HUES48 (cell line): ENCODE measurements at regions not wholly inside any gene's neighbourhood (a gene's known extent, or its start where the extent isn't known, plus 50 kb on each side); places are given as distances from the start of the nearest gene placed in this dataset.

ENCODE experiments used
- H3K27ac ChIP-seq: one replicate; pipeline ENCODE4 v1.7.0; 2013; ENCODE audit warnings: low read depth, low read length, inconsistent platforms
- H3K27me3 ChIP-seq: 2 replicates; pipeline ENCODE4 v1.6.1; 2013; ENCODE audit warnings: mild to moderate bottlenecking, low read length; ENCODE audit not compliant: control insufficient read depth, insufficient read depth
- H3K36me3 ChIP-seq: 2 replicates; pipeline ENCODE4 v1.6.1; 2013; ENCODE audit warnings: low read length; ENCODE audit not compliant: control insufficient read depth, insufficient read depth
- H3K4me1 ChIP-seq: 2 replicates; pipeline ENCODE4 v1.6.1; 2013; ENCODE audit warnings: mild to moderate bottlenecking, low read length; ENCODE audit not compliant: control insufficient read depth, insufficient read depth
- H3K4me3 ChIP-seq: 2 replicates; pipeline ENCODE4 v1.5.1; 2013; ENCODE audit warnings: mild to moderate bottlenecking, low read depth, low read length
- H3K9ac ChIP-seq: 2 replicates; pipeline ENCODE4 v1.6.1; 2013; ENCODE audit warnings: mild to moderate bottlenecking, low read depth, low read length, moderate library complexity
- H3K9me3 ChIP-seq: 2 replicates; pipeline ENCODE4 v1.6.1; 2013; ENCODE audit warnings: low read length; ENCODE audit not compliant: control insufficient read depth, insufficient read depth

DNA sequence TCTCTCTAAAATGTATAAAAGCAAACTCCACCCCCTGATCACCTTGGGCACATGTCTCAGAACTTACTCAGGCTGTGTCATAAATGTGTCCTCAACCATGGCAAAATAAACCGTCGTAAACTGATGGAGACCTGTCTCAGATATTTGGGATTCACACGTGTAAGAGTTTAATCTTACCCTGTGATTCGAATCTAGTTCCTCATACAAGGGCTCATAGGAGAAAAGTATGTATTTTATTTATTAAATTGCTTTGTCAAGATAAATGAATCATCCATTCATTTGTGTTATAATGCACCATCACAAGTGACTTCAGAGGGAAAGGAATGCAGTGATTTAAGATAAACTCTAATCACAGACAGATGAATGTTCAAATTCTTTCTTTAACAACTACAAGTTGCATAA is 712.5 kb upstream of the LRATD1 start:
- no peaks in the 10 kb centered on the region for H3K9me3 ChIP-seq
- no peaks in the 10 kb centered on the region for H3K36me3 ChIP-seq
- H3K27ac ChIP-seq, result no peak overlapping the region
- H3K27me3 ChIP-seq, result no peaks in the 10 kb centered on the region
- no peak overlapping the region for H3K4me3 ChIP-seq
- H3K9ac ChIP-seq, result no peak overlapping the region
- no peaks in the 10 kb centered on the region for H3K4me1 ChIP-seq

DNA sequence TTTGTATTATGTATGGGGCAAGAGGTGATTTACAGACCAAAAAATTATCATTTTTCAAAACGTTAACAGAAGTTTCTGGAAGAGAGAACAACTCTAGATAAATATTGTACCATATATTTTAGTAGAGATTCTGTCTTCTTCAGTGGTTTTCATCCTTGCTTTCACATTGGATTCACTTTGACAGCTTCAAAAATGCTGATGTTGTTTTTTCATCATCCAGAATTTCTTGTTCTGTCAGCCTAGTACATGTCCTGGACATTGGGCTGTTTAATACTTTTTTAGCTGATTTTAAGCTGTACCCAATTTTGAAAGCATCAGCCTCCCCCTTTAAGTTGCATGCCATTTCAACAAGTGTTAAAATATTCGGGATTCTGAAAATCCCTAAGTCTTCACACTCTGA is 711.3 kb upstream of the LRATD1 start:
- Histone ChIP-seq H3K36me3 (no peaks in the 10 kb centered on the region), H3K27me3 (no peaks in the 10 kb centered on the region), H3K9ac (no peak overlapping the region), H3K4me1 (no peaks in the 10 kb centered on the region), H3K27ac (no peak overlapping the region), H3K9me3 (no peaks in the 10 kb centered on the region), H3K4me3 (no peak overlapping the region)

GRCh38 chr2:13923823-13924222 is 708.7 kb upstream of the LRATD1 start:
- Histone ChIP-seq H3K9me3 (no peaks in the 10 kb centered on the region), H3K4me3 (no peak overlapping the region), H3K9ac (no peak overlapping the region), H3K36me3 (no peaks in the 10 kb centered on the region), H3K4me1 (no peaks in the 10 kb centered on the region), H3K27ac (no peak overlapping the region), H3K27me3 (no peaks in the 10 kb centered on the region)

DNA sequence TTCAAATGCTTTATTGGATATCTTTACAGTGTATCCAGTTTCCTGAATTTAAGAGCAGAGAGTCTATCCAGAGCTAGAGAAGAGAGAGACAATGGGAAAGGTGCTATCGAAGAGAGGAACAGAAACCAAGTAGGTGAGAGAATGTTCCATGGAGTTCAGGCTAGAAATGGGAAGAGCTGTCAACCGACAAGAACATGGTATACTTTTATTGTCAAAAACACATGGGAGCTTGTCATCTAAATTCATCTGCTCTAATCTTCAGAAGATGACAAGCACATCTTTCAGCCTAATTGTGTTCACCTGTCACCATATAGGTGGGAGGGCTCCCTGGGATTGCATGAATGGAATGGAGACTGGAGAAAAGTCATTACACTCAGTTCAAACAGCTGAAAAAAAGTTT is 690.4 kb upstream of the LRATD1 start:
- no peak overlapping the region for H3K9ac ChIP-seq
- no peaks in the 10 kb centered on the region for H3K27me3 ChIP-seq
- no peak overlapping the region for H3K27ac ChIP-seq
- H3K9me3 ChIP-seq, result no peaks in the 10 kb centered on the region
- H3K4me1 ChIP-seq, result no peaks in the 10 kb centered on the region
- H3K36me3 ChIP-seq, result no peaks in the 10 kb centered on the region
- H3K4me3 ChIP-seq, result no peak overlapping the region

- Histone ChIP-seq H3K9ac (no peak overlapping the region), H3K9me3 (no peaks in the 10 kb centered on the region), H3K36me3 (no peaks in the 10 kb centered on the region), H3K4me3 (no peak overlapping the region), H3K27me3 (no peaks in the 10 kb centered on the region), H3K27ac (no peak overlapping the region), H3K4me1 (no peaks in the 10 kb centered on the region; the same call in 1 of the 2 replicates)
Observed at GRCh38 chr2:13950761-13951160, 681.8 kb upstream of the LRATD1 start.

- Histone ChIP-seq H3K27me3 (no peaks in the 10 kb centered on the region), H3K9me3 (no peaks in the 10 kb centered on the region), H3K27ac (no peak overlapping the region), H3K9ac (no peak overlapping the region), H3K4me1 (no peaks in the 10 kb centered on the region), H3K36me3 (no peaks in the 10 kb centered on the region), H3K4me3 (no peak overlapping the region)
Observed at GRCh38 chr2:13968811-13969210, 663.7 kb upstream of the LRATD1 start.

DNA sequence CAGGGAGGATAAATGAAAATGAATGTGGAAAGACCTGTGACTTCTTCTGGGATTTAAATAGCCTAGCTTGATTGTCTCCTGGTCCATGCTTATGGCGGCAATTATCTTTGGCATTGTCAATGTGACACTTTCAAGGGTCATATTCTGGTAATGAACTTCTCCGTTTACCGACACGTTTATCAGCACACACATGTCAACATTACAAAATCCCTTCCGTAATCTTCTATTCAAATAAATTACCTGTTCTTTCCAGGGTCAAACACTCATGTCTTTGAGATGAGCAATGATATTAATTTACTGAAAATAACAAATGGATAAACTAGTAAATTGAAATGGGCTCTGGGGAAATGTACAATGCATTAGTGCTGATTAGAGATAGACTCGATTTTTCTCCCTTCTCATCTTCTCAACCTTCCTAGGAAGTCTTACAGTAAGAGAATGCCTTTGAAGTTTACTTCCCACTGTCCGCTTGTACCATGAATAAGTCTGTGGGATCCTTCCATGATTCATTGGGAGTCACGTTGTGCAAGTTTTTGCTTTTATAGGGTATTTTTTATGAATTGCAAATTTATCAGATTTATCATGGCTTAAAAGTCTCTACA is 646.3 kb upstream of the LRATD1 start:
- H3K9ac ChIP-seq, result no peak overlapping the region
- no peak overlapping the region for H3K4me3 ChIP-seq
- no peaks in the 10 kb centered on the region for H3K27me3 ChIP-seq
- H3K9me3 ChIP-seq, result no peaks in the 10 kb centered on the region
- H3K27ac ChIP-seq, result no peak overlapping the region
- H3K4me1 ChIP-seq, result no peaks in the 10 kb centered on the region
- H3K36me3 ChIP-seq, result no peaks in the 10 kb centered on the region

DNA sequence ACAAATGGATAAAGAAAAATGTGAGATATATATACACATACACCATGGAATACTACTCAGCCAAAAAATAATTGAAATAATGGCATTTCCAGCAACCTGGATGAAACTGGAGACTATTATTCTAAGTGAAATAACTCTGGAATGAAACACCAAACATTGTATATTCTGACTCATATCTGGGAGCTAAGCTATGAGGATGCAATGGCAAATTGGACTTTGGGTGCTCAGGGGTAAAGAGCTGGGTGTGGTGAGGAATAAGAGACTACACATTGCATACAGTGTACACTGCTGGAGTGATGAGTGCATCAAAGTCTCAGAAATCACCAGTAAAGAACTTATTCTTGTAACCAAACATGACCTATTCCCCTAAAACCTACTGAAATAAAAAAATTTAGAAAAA is 636.0 kb upstream of the LRATD1 start:
- no peaks in the 10 kb centered on the region for H3K4me1 ChIP-seq
- H3K9me3 ChIP-seq, result no peaks in the 10 kb centered on the region
- H3K9ac ChIP-seq, result no peak overlapping the region
- H3K27me3 ChIP-seq, result no peaks in the 10 kb centered on the region
- no peaks in the 10 kb centered on the region for H3K36me3 ChIP-seq
- no peak overlapping the region for H3K27ac ChIP-seq
- H3K4me3 ChIP-seq, result no peak overlapping the region

DNA sequence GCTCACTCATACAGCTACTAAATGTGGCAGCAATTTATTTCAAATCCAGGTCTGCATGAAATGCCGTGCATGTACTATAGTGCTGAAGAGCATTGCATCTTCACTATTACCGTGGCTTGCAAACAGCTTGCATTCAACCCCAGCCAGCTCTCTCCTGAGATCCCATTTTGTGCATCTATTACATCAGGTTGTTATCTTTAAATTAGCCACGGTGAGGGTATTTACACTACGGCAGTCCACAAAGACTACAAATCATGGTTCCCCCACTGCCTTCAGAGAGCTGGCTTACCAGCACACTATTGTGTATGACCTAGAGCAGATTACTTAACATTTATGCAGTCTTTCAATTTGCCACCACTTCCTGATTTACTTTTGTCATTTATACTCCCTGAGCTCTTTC is 621.3 kb upstream of the LRATD1 start:
- Histone ChIP-seq H3K4me1 (no peaks in the 10 kb centered on the region), H3K27me3 (no peaks in the 10 kb centered on the region), H3K9ac (no peak overlapping the region), H3K9me3 (peaks cover 5% of the 10 kb centered on the region; the same call in 1 of the 2 replicates), H3K27ac (no peak overlapping the region), H3K4me3 (no peak overlapping the region), H3K36me3 (no peaks in the 10 kb centered on the region)

DNA sequence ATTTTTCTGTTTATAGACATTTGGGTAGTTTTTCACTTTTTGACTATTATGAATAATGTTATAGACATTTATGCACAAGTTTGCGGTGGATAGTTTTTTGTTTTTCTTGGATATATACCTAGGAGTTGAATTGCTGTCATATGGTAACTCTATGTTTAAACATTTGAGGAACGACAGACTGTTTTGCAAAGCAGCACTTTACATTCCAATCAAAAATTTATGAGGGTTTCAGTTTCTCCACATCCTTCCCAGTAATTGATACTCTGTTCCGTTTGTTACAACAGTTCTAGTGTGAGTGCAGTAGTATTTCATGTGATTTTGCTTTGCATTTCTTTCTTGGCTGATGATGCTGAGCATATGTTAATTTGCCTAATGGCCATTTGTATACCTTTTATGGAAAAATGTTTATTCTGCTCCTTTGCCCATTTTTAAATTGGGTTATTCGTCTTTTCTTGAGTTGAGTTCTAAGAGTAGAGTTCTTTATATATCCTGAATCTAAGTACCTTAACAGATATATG is 617.3 kb upstream of the LRATD1 start:
- Histone ChIP-seq H3K9me3 (no peaks in the 10 kb centered on the region), H3K36me3 (no peaks in the 10 kb centered on the region), H3K4me3 (no peak overlapping the region), H3K9ac (no peak overlapping the region), H3K4me1 (no peaks in the 10 kb centered on the region), H3K27ac (no peak overlapping the region), H3K27me3 (no peaks in the 10 kb centered on the region)

DNA sequence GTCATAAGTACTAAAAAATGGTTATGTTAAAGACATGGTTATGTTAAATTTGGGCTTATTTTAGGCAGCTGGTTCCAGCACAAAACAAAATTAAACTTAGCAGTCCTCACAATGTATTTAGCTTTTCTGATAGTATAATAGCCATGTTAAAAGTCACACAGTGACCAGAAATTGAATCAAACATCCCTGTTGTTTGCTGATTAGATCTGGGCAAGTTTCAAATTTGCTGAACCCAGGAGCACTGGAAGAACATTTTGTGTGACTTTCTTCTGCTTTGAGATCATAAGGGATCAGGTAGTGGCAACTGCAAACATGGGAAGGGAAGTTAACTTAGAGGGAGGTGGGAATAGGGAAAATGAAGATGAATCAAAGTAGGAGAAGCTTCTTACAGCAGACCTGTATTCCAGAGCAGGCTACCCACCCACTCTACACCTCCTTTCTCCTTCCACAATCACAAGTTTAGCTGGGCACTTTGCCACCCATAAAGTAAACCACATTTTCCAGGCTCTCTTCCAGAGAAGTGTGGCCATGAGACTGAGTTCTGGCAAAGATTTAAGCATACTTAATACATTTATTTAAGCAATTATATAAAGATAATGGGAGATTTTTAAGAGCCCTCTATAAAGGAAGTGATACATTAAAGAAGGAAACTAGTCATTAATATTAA is 616.1 kb upstream of the LRATD1 start:
- H3K27ac ChIP-seq, result no peak overlapping the region
- H3K36me3 ChIP-seq, result no peaks in the 10 kb centered on the region
- no peak overlapping the region for H3K4me3 ChIP-seq
- H3K9ac ChIP-seq, result no peak overlapping the region
- no peaks in the 10 kb centered on the region for H3K9me3 ChIP-seq
- no peaks in the 10 kb centered on the region for H3K4me1 ChIP-seq
- no peaks in the 10 kb centered on the region for H3K27me3 ChIP-seq
